K562 (cell line): ENCODE measurements at regions not wholly inside any gene's neighbourhood (a gene's known extent, or its start where the extent isn't known, plus 50 kb on each side); places are given as distances from the start of the nearest gene placed in this dataset.

ENCODE experiments used
- ARHGAP35 ChIP-seq: fragments of 450-650 bp; IDR thresholded peaks from 2 replicates; pipeline ENCODE4 v1.6.1; 2018; ENCODE audit not compliant: partially characterized antibody
- ASH1L ChIP-seq: fragments of 450-650 bp; IDR thresholded peaks from 2 replicates; pipeline ENCODE4 v1.6.1; 2018; ENCODE audit warnings: borderline replicate concordance, mild to moderate bottlenecking, low read depth; ENCODE audit not compliant: partially characterized antibody
- ATF4 ChIP-seq: fragments of 450-650 bp; formaldehyde crosslinking; IDR thresholded peaks from 2 replicates; pipeline ENCODE4 v1.4.0; 2022; ENCODE audit warnings: mild to moderate bottlenecking, moderate library complexity
- ELK1 ChIP-seq: sonication (generic); formaldehyde crosslinking; IDR thresholded peaks from 2 replicates; pipeline ENCODE4 v1.8.1; 2022; ENCODE audit warnings: missing genetic modification reagents
- HDAC1 ChIP-seq, 2 experiments: fragments of 450-650 bp; IDR thresholded peaks; 2 replicates each; pipeline ENCODE4 v1.6.1; 2016 to 2017; ENCODE audit warnings: inconsistent platforms in 1 of 2, mild to moderate bottlenecking in 1 of 2, moderate library complexity in 1 of 2
- SRF ChIP-seq, 2 experiments: fragments of 250-450, 450-650 bp in 1 of 2; sonication (Bioruptor Pico) in 1 of 2; sonication (generic) in 1 of 2; formaldehyde crosslinking; IDR thresholded peaks; 2 replicates each; pipeline versions ENCODE4 v1.5.0 to v1.5.1; 2020 to 2022; ENCODE audit warnings: mild to moderate bottlenecking in 1 of 2, missing genetic modification reagents in 1 of 2
- ZHX1 ChIP-seq: fragments of 150-350 bp; conservative IDR thresholded peaks from 2 replicates; pipeline ENCODE4 v1.6.1; 2014; ENCODE audit warnings: low read length
- ZNF431 ChIP-seq: sonication (generic); formaldehyde crosslinking; IDR thresholded peaks from 2 replicates; pipeline ENCODE4 v1.8.0; 2022; ENCODE audit warnings: mild to moderate bottlenecking, missing genetic modification reagents
- ZNF75A ChIP-seq: fragments of 450-650 bp; formaldehyde crosslinking; IDR thresholded peaks from 2 replicates; pipeline ENCODE4 v1.4.0; 2020; ENCODE audit warnings: mild to moderate bottlenecking
- TF ChIP-seq, protein P1 (sequence below): IDR thresholded peaks from 3 replicates; pipeline ENCODE4 v1.6.1; 2011; ENCODE audit warnings: borderline replicate concordance, mild to moderate bottlenecking; ENCODE audit not compliant: insufficient read length, insufficient read depth

DNA sequence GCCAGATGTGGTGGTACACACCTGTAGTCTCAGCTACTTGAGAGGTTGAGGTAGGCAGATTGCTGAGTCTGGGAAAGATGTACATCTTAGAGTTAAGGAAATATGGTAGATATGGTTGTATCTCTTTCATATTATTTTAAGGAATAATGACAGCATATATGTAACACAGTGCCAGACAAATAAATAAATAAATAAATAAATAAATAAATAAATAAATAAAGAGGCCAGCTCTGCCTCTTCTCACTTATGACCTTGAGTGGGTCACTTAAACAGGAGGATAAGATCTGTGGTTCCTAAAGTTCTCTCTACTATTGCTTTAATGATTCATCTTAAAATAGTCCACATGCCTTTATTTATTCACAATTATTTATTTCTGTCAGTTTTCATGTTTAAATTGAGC lies 890.9 kb upstream of the TENM4 start:
- TF ChIP-seq ZNF75A (CRISPR knock-in tag) = no peak
- TF ChIP-seq, protein P1, sequence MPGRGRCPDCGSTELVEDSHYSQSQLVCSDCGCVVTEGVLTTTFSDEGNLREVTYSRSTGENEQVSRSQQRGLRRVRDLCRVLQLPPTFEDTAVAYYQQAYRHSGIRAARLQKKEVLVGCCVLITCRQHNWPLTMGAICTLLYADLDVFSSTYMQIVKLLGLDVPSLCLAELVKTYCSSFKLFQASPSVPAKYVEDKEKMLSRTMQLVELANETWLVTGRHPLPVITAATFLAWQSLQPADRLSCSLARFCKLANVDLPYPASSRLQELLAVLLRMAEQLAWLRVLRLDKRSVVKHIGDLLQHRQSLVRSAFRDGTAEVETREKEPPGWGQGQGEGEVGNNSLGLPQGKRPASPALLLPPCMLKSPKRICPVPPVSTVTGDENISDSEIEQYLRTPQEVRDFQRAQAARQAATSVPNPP = no peak
- no peak for TF ChIP-seq ASH1L
- TF ChIP-seq SRF (CRISPR knock-in tag; IDR thresholded peaks at IDR 0.05) = no peak
- no peak for TF ChIP-seq ZNF431 (CRISPR knock-in tag)
- no peak for TF ChIP-seq ZHX1
- TF ChIP-seq ELK1 (CRISPR knock-in tag) = no peak
- TF ChIP-seq HDAC1 (IDR thresholded peaks at IDR 0.05) = no peak
- TF ChIP-seq ARHGAP35 = no peak
- TF ChIP-seq ATF4 (CRISPR knock-in tag) = no peak
